ENCODE measurements at regions not wholly inside any gene's neighbourhood (a gene's known extent, or its start where the extent isn't known, plus 50 kb on each side); places are given as distances from the start of the nearest gene placed in this dataset.

GRCh38 chr9:96158909-96159575 lies 142.9 kb downstream of the HSD17B3 start:
- DNase-seq (ENCODE audit: low read depth), result peak; percentile 9
- TF ChIP-seq CTCF (conservative IDR thresholded peaks at IDR 0.05; ENCODE audit: low read depth, low read length), result no peak
- no peak overlapping the region for H3K4me3 ChIP-seq (ENCODE audit: low read depth, low read length)

GRCh38 chr9:96158147-96158546 lies 143.8 kb downstream of the HSD17B3 start:
- DNase-seq (ENCODE audit: low read depth), result no peak
- no peak for TF ChIP-seq CTCF (conservative IDR thresholded peaks at IDR 0.05; ENCODE audit: low read depth, low read length)
- no peak overlapping the region for H3K4me3 ChIP-seq (ENCODE audit: low read depth, low read length)

- DNase-seq (ENCODE audit: low read depth), result no peak
- TF ChIP-seq CTCF (conservative IDR thresholded peaks at IDR 0.05; ENCODE audit: low read depth, low read length), result no peak
- H3K4me3 ChIP-seq (ENCODE audit: low read depth, low read length), result no peak overlapping the region
Observed at GRCh38 chr9:96157675-96158074, 144.3 kb downstream of the HSD17B3 start.

GRCh38 chr9:96156171-96156974 lies 145.6 kb downstream of the HSD17B3 start:
- no peak for TF ChIP-seq CTCF (conservative IDR thresholded peaks at IDR 0.05; ENCODE audit: low read depth, low read length)
- no peak for DNase-seq (ENCODE audit: low read depth)

GRCh38 chr9:96154081-96154480 lies 147.9 kb downstream of the HSD17B3 start:
- DNase-seq (ENCODE audit: low read depth), result no peak
- no peak for TF ChIP-seq CTCF (conservative IDR thresholded peaks at IDR 0.05; ENCODE audit: low read depth, low read length)
- H3K4me3 ChIP-seq (ENCODE audit: low read depth, low read length), result no peak overlapping the region

More at GRCh38 chr9:96156171-96156974, 145.6 kb downstream of the HSD17B3 start:
- no peak overlapping the region for H3K4me3 ChIP-seq (ENCODE audit: low read depth, low read length)

GRCh38 chr9:96152550-96152949 lies 149.4 kb downstream of the HSD17B3 start:
- no peak for TF ChIP-seq CTCF (conservative IDR thresholded peaks at IDR 0.05; ENCODE audit: low read depth, low read length)
- DNase-seq (ENCODE audit: low read depth), result no peak
- H3K4me3 ChIP-seq (ENCODE audit: low read depth, low read length), result no peak overlapping the region

All from choroid plexus epithelial cell (primary cell).